Left ventricle myocardium inferior (tissue), 1 donor: ENCODE measurements at regions not wholly inside any gene's neighbourhood (a gene's known extent, or its start where the extent isn't known, plus 50 kb on each side); places are given as distances from the start of the nearest gene placed in this dataset.
A peak's percentile ranks its signal among the peaks of the same experiment; 100 is the strongest.

ENCODE experiments used
- DNase-seq: peaks from one replicate; pipeline ENCODE4 v3.0.0-alpha.2; 2020
- H3K27ac ChIP-seq: fragments of 200-600 bp; replicated peaks from 2 replicates; pipeline ENCODE4 v1.8.0; 2021
- H3K27me3 ChIP-seq: fragments of 200-600 bp; 2 replicates; pipeline ENCODE4 v1.8.0; 2021; ENCODE audit warnings: low read depth
- H3K36me3 ChIP-seq: fragments of 200-600 bp; 2 replicates; pipeline ENCODE4 v1.8.0; 2021
- H3K4me1 ChIP-seq: fragments of 200-600 bp; 2 replicates; pipeline ENCODE4 v1.8.0; 2021
- H3K4me3 ChIP-seq: fragments of 200-600 bp; 2 replicates; pipeline ENCODE4 v1.8.0; 2021; ENCODE audit warnings: mild to moderate bottlenecking, moderate library complexity
- H3K9me3 ChIP-seq: fragments of 200-600 bp; replicated peaks from 2 replicates; pipeline ENCODE4 v1.8.0; 2021
- CTCF ChIP-seq: fragments of 200-600 bp; IDR thresholded peaks from 2 replicates; pipeline ENCODE4 v1.8.0; 2021; ENCODE audit warnings: antibody characterized with exemption, mild to moderate bottlenecking, borderline replicate concordance
- intact Hi-C: fragments of 100-400 bp; cut with micrococcal nuclease; formaldehyde crosslinking; loops from one replicate; pipeline ENCODE4 v1.11.0; 2022
- donor health status: DM: no; HTN: yes; CAD: no; lungs with severe emphysema.

GRCh38 chr11:109946322-109946846, 146.8 kb upstream of the ZC3H12C start:
- intact Hi-C loops, result no loop called here
- H3K36me3 ChIP-seq, result no peaks in the 10 kb centered on the region
- DNase-seq, result peak; percentile 80
- no peaks in the 10 kb centered on the region for H3K27me3 ChIP-seq
- no peaks in the 10 kb centered on the region for H3K9me3 ChIP-seq
- H3K27ac ChIP-seq, result peak overlapping the region; percentile 66
- peak; percentile 94 for TF ChIP-seq CTCF
- peaks cover 3% of the 10 kb centered on the region for H3K4me1 ChIP-seq
- H3K4me3 ChIP-seq, result peak overlapping the region; percentile 53

- Histone ChIP-seq H3K4me1 (no peaks in the 10 kb centered on the region), H3K36me3 (no peaks in the 10 kb centered on the region), H3K27ac (no peak overlapping the region), H3K27me3 (no peaks in the 10 kb centered on the region), H3K4me3 (no peak overlapping the region), H3K9me3 (no peaks in the 10 kb centered on the region)
- DNase-seq, result no peak
- intact Hi-C loops, result no loop called here
- no peak for TF ChIP-seq CTCF
These were observed 138.7 kb upstream of the ZC3H12C start for GRCh38 chr11:109954534-109954933.

GRCh38 chr11:109956124-109956793, 136.9 kb upstream of the ZC3H12C start:
- TF ChIP-seq CTCF, result no peak
- no peak overlapping the region for H3K27ac ChIP-seq
- H3K27me3 ChIP-seq, result no peaks in the 10 kb centered on the region
- peaks cover 10% of the 10 kb centered on the region for H3K4me1 ChIP-seq
- H3K36me3 ChIP-seq, result no peaks in the 10 kb centered on the region
- no peaks in the 10 kb centered on the region for H3K9me3 ChIP-seq
- H3K4me3 ChIP-seq, result no peak overlapping the region
- intact Hi-C loops, result no loop called here
- no peak for DNase-seq

GRCh38 chr11:109957000-109957399, 136.2 kb upstream of the ZC3H12C start:
- H3K4me1 ChIP-seq, result peaks cover 10% of the 10 kb centered on the region
- H3K4me3 ChIP-seq, result no peak overlapping the region
- no peaks in the 10 kb centered on the region for H3K36me3 ChIP-seq
- H3K27me3 ChIP-seq, result no peaks in the 10 kb centered on the region
- H3K27ac ChIP-seq, result no peak overlapping the region
- no peak for TF ChIP-seq CTCF
- H3K9me3 ChIP-seq, result no peaks in the 10 kb centered on the region
- intact Hi-C loops, result no loop called here
- no peak for DNase-seq

- Histone ChIP-seq H3K4me1 (peaks cover 10% of the 10 kb centered on the region), H3K27me3 (no peaks in the 10 kb centered on the region), H3K27ac (no peak overlapping the region), H3K4me3 (no peak overlapping the region), H3K9me3 (no peaks in the 10 kb centered on the region), H3K36me3 (no peaks in the 10 kb centered on the region)
- TF ChIP-seq CTCF, result no peak
- intact Hi-C loops, result no loop called here
- no peak for DNase-seq
These were observed 135.6 kb upstream of the ZC3H12C start for GRCh38 chr11:109957601-109958000.
